H9 (cell line): ENCODE measurements at regions not wholly inside any gene's neighbourhood (a gene's known extent, or its start where the extent isn't known, plus 50 kb on each side); places are given as distances from the start of the nearest gene placed in this dataset.

ENCODE experiments used
- DNase-seq: peaks from one replicate; pipeline ENCODE4 v3.0.0-alpha.2; 2017
- H2AFZ ChIP-seq: one replicate; pipeline ENCODE4 v1.6.1; 2013; ENCODE audit warnings: mild to moderate bottlenecking, low read length, control low read depth, moderate library complexity
- H2AK5ac ChIP-seq: 2 replicates; pipeline ENCODE4 v1.6.1; 2013; ENCODE audit warnings: low read length, control low read depth, mixed read lengths; ENCODE audit not compliant: insufficient read length
- H2BK120ac ChIP-seq: one replicate; pipeline ENCODE4 v1.6.1; 2013; ENCODE audit warnings: low read depth, mild to moderate bottlenecking, low read length, control low read depth, inconsistent platforms; ENCODE audit not compliant: poor library complexity, severe bottlenecking
- H2BK12ac ChIP-seq: 2 replicates; pipeline ENCODE4 v1.6.1; 2013; ENCODE audit warnings: low read length, control low read depth, mixed read lengths, low read depth; ENCODE audit not compliant: insufficient read length
- H2BK15ac ChIP-seq: 2 replicates; pipeline ENCODE4 v1.6.1; 2013; ENCODE audit warnings: low read depth, low read length, control low read depth
- H2BK20ac ChIP-seq: one replicate; pipeline ENCODE4 v1.6.1; 2013; ENCODE audit warnings: low read depth, mild to moderate bottlenecking, low read length, control low read depth, inconsistent platforms; ENCODE audit not compliant: poor library complexity, severe bottlenecking
- H2BK5ac ChIP-seq: 2 replicates; pipeline ENCODE4 v1.6.1; 2013; ENCODE audit warnings: low read length, control low read depth, mixed read lengths; ENCODE audit not compliant: insufficient read length
- H3K14ac ChIP-seq: 2 replicates; pipeline ENCODE4 v1.6.1; 2013; ENCODE audit warnings: low read length, control low read depth; ENCODE audit not compliant: insufficient read depth
- H3K18ac ChIP-seq: 2 replicates; pipeline ENCODE4 v1.6.1; 2013; ENCODE audit warnings: low read depth, mild to moderate bottlenecking, mixed read lengths, low read length, control low read depth; ENCODE audit not compliant: insufficient read length
- H3K23ac ChIP-seq: 2 replicates; pipeline ENCODE4 v1.6.1; 2013; ENCODE audit warnings: low read length, control low read depth, mixed read lengths, low read depth; ENCODE audit not compliant: insufficient read length
- H3K23me2 ChIP-seq: 2 replicates; pipeline ENCODE4 v1.6.1; 2013; ENCODE audit warnings: low read depth, mild to moderate bottlenecking, mixed read lengths, low read length, control low read depth; ENCODE audit not compliant: insufficient read length, poor library complexity, severe bottlenecking
- H3K27ac ChIP-seq: 2 replicates; pipeline ENCODE4 v1.5.1; 2013; ENCODE audit warnings: low read length, control low read depth, mixed read lengths, low read depth; ENCODE audit not compliant: insufficient read length
- H3K27me3 ChIP-seq: 2 replicates; pipeline ENCODE4 v1.6.1; 2013; ENCODE audit warnings: low read length, control low read depth, inconsistent platforms; ENCODE audit not compliant: insufficient read depth
- H3K4ac ChIP-seq: 2 replicates; pipeline ENCODE4 v1.6.1; 2013; ENCODE audit warnings: low read depth, mild to moderate bottlenecking, control low read depth, inconsistent platforms, low read length, moderate library complexity
- H3K4me1 ChIP-seq: 2 replicates; pipeline ENCODE4 v1.6.1; 2013; ENCODE audit warnings: low read length, control low read depth, inconsistent platforms; ENCODE audit not compliant: insufficient read depth
- H3K4me2 ChIP-seq: 2 replicates; pipeline ENCODE4 v1.6.1; 2013; ENCODE audit warnings: low read length, control low read depth, mixed read lengths; ENCODE audit not compliant: insufficient read length, insufficient read depth
- H3K56ac ChIP-seq: 2 replicates; pipeline ENCODE4 v1.6.1; 2013; ENCODE audit warnings: low read depth, mild to moderate bottlenecking, mixed read lengths, low read length, control low read depth; ENCODE audit not compliant: insufficient read length
- H3K79me1 ChIP-seq: 2 replicates; pipeline ENCODE4 v1.6.1; 2013; ENCODE audit warnings: low read depth, mild to moderate bottlenecking, moderate library complexity, low read length, control low read depth, inconsistent platforms; ENCODE audit not compliant: insufficient read depth, poor library complexity, severe bottlenecking
- H3K79me2 ChIP-seq: 2 replicates; pipeline ENCODE4 v1.6.1; 2013; ENCODE audit warnings: low read length, control low read depth, inconsistent platforms; ENCODE audit not compliant: insufficient read depth
- H3K9ac ChIP-seq: 2 replicates; pipeline ENCODE4 v1.6.1; 2013; ENCODE audit warnings: low read length, control low read depth, mixed read lengths; ENCODE audit not compliant: insufficient read length; ENCODE audit errors: extremely low read depth
- H3K9me3 ChIP-seq: one replicate; pipeline ENCODE4 v1.6.1; 2013; ENCODE audit warnings: low read depth, low read length, inconsistent platforms; ENCODE audit not compliant: control insufficient read depth
- H3T11ph ChIP-seq: one replicate; pipeline ENCODE4 v1.6.1; 2013; ENCODE audit warnings: mild to moderate bottlenecking, low read length, control low read depth, inconsistent platforms
- H4K20me1 ChIP-seq: one replicate; pipeline ENCODE4 v1.6.1; 2013; ENCODE audit not compliant: control insufficient read depth, insufficient read length, insufficient read depth
- H4K5ac ChIP-seq: 2 replicates; pipeline ENCODE4 v1.6.1; 2013; ENCODE audit warnings: low read depth, mild to moderate bottlenecking, mixed read lengths, low read length, control low read depth; ENCODE audit not compliant: insufficient read length
- H4K8ac ChIP-seq: replicated peaks from 2 replicates; pipeline ENCODE4 v1.6.1; 2013; ENCODE audit warnings: low read length, control low read depth, mixed read lengths, low read depth; ENCODE audit not compliant: insufficient read length
- H4K91ac ChIP-seq: 2 replicates; pipeline ENCODE4 v1.6.1; 2013; ENCODE audit warnings: low read depth, mild to moderate bottlenecking, moderate library complexity, mixed read lengths, low read length, control low read depth; ENCODE audit not compliant: insufficient read length
- H3K27ac Mint-ChIP-seq, 3 experiments: 2 replicates in 2 of 3; 3 replicates in 1 of 3; pipeline ENCODE4 v1.8.0; 2020 to 2021; ENCODE audit warnings: mixed read lengths in 3 of 3, mild to moderate bottlenecking in 1 of 3, moderate library complexity in 1 of 3
- H3K27me3 Mint-ChIP-seq: 2 replicates; pipeline ENCODE4 v1.8.0; 2021; ENCODE audit warnings: low read depth, mild to moderate bottlenecking, moderate library complexity, mixed read lengths
- H3K36me3 Mint-ChIP-seq, 3 experiments: 2 replicates in 2 of 3; 3 replicates in 1 of 3; pipeline ENCODE4 v1.8.0; 2020 to 2021; ENCODE audit warnings: low read depth in 3 of 3, mixed read lengths in 3 of 3; ENCODE audit not compliant: insufficient read depth in 1 of 3
- H3K4me1 Mint-ChIP-seq, 2 experiments: 2 replicates each; pipeline ENCODE4 v1.8.0; 2020; ENCODE audit warnings: mixed read lengths in 2 of 2
- H3K4me3 Mint-ChIP-seq, 2 experiments: 2 replicates in 1 of 2; 3 replicates in 1 of 2; pipeline ENCODE4 v1.8.0; 2020 to 2021; ENCODE audit warnings: mild to moderate bottlenecking in 2 of 2, mixed read lengths in 2 of 2, moderate library complexity in 1 of 2
- H3K9me3 Mint-ChIP-seq, 2 experiments: 2 replicates in 1 of 2; 3 replicates in 1 of 2; pipeline ENCODE4 v1.8.0; 2020; ENCODE audit warnings: mild to moderate bottlenecking in 2 of 2, mixed read lengths in 2 of 2, moderate library complexity in 1 of 2
- WGBS: extraction: QIAGEN DNeasy Blood & Tissue Kit; methylation state at CpG from one replicate; pipeline ENCODE4 v1.1.7; 2013; ENCODE audit warnings: missing lambda C conversion rate, low lambda C conversion rate, mixed read lengths; ENCODE audit not compliant: insufficient read length; ENCODE audit errors: extremely low coverage; 5-methylcytosine and 5-hydroxymethylcytosine counted together
- TF ChIP-seq, protein P1 (sequence below): fragments of 200-600 bp; sonication (generic); conservative IDR thresholded peaks from 3 replicates; pipeline ENCODE4 v1.8.0; 2021; ENCODE audit warnings: antibody characterized with exemption, mild to moderate bottlenecking

DNA sequence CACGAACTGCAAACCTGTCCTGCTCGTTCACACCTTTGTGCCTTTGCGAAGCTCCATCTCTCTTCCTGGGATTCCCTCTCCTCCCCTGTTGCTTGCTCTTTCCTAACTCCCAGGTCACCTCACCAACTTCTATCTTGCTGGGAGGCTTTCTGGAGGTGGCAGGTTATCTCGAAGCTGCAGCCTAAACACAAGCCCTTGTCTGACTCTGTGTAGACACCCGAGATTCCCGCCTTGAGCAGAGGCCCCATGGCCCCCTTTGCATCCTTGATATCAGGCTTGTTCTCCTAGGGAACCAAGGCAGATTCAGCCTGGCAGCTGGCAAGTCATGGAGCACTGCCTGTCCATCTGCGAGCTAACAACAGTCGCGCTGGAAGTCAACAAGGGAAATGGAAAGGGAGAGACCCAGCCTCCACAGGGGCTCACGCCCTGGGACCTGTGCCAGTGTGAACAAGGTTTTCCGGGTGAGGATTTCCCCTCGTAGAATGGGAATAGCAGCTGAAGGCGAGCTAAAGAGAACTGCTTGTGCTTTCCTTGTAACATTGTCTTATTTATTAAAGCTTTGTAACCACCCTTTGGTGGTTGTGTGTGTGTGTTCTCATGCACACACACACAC is 109.5 kb upstream of the JUN start:
- Histone ChIP-seq H3K56ac (no peak overlapping the region), H2BK12ac (no peak overlapping the region), H2BK120ac (no peak overlapping the region), H3K23me2 (no peaks in the 10 kb centered on the region), H2BK5ac (no peak overlapping the region), H3K79me2 (no peaks in the 10 kb centered on the region), H4K91ac (no peak overlapping the region), H3K18ac (no peak overlapping the region), H3K9me3 (no peaks in the 10 kb centered on the region), H2BK20ac (no peak overlapping the region), H3K4me1 (peaks cover 5% of the 10 kb centered on the region; the same call in 1 of the 2 replicates), H3T11ph (no peak overlapping the region), H4K8ac (no peak overlapping the region), H2BK15ac (no peak overlapping the region), H3K79me1 (no peaks in the 10 kb centered on the region), H4K5ac (no peak overlapping the region), H3K4ac (no peak overlapping the region), H3K27me3 (no peaks in the 10 kb centered on the region), H3K9ac (no peak overlapping the region), H2AK5ac (no peak overlapping the region), H3K14ac (no peak overlapping the region), H3K27ac (no peak overlapping the region), H4K20me1 (no peaks in the 10 kb centered on the region), H3K4me2 (no peak overlapping the region), H2AFZ (no peak overlapping the region), H3K23ac (no peak overlapping the region)
- H3K27ac Mint-ChIP-seq, result no peak overlapping the region
- TF ChIP-seq, protein P1, sequence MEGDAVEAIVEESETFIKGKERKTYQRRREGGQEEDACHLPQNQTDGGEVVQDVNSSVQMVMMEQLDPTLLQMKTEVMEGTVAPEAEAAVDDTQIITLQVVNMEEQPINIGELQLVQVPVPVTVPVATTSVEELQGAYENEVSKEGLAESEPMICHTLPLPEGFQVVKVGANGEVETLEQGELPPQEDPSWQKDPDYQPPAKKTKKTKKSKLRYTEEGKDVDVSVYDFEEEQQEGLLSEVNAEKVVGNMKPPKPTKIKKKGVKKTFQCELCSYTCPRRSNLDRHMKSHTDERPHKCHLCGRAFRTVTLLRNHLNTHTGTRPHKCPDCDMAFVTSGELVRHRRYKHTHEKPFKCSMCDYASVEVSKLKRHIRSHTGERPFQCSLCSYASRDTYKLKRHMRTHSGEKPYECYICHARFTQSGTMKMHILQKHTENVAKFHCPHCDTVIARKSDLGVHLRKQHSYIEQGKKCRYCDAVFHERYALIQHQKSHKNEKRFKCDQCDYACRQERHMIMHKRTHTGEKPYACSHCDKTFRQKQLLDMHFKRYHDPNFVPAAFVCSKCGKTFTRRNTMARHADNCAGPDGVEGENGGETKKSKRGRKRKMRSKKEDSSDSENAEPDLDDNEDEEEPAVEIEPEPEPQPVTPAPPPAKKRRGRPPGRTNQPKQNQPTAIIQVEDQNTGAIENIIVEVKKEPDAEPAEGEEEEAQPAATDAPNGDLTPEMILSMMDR, result no peak
- H3K9me3 Mint-ChIP-seq, result no peaks in the 10 kb centered on the region
- no peaks in the 10 kb centered on the region; a peak in 1 of 7 replicates for H3K36me3 Mint-ChIP-seq
- peaks cover 15% of the 10 kb centered on the region for H3K27me3 Mint-ChIP-seq
- WGBS, result no CpG with 5 or more reads among the region's 13 CpGs
- DNase-seq, result no peak
- peaks cover 7 to 13% of the 10 kb centered on the region in 2 experiments for H3K4me1 Mint-ChIP-seq
- no peak overlapping the region for H3K4me3 Mint-ChIP-seq
